ENCODE measurements at regions not wholly inside any gene's neighbourhood (a gene's known extent, or its start where the extent isn't known, plus 50 kb on each side); places are given as distances from the start of the nearest gene placed in this dataset.

GRCh38 chr13:89943139-89943538 lies 1404.3 kb upstream of the MIR17HG start:
- no peak for DNase-seq

- DNase-seq = no peak
Measured at GRCh38 chr13:89950225-89950624, 1397.3 kb upstream of the MIR17HG start.

DNA sequence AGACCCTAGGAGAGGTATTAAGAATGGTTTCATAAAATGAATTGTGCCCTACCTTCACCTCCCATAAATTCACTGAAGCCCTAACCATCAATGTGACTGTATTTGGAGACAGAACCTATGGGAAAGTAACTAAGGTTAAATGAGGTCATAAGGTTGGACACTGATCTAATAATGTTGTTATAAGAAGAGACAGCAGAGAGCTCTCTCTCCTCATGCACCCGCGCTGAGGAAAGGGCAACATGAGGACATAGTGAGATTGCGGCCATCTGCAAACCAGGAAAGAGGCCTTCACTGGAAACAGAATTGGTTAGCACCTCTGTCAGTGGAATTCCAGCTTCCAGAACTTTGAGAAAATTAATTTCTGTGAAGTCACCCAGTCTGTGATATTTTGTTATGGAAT lies 1396.1 kb upstream of the MIR17HG start:
- no peak for DNase-seq

DNA sequence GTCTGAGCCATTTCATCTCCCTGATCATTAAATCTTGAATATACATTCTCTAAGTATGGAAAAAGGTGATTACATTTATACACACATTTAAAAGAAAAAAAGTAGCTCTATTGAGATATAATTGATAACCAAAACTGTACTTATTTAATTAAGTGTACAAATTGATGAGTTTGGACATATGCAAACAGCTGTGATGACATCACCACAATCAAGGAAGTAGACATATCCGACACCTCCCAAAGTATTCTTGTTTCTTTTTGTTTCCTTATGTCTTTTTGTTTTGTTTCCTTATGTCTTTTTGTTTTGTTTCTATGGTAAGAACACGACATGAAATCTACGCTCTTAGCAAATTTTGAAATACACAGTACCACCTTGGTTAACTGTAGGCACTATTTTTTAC lies 1393.9 kb upstream of the MIR17HG start:
- no peak for DNase-seq

- no peak for DNase-seq
Measured at GRCh38 chr13:89955773-89956172, 1391.7 kb upstream of the MIR17HG start.

- no peak for DNase-seq
Measured at GRCh38 chr13:89959074-89959473, 1388.4 kb upstream of the MIR17HG start.

GRCh38 chr13:89965252-89965651 lies 1382.2 kb upstream of the MIR17HG start:
- no peak for DNase-seq

GRCh38 chr13:89966524-89966923 lies 1381.0 kb upstream of the MIR17HG start:
- no peak for DNase-seq

GRCh38 chr13:89967701-89968100 lies 1379.8 kb upstream of the MIR17HG start:
- DNase-seq = no peak

- no peak for DNase-seq
Measured at GRCh38 chr13:89968470-89968869, 1379.0 kb upstream of the MIR17HG start.

DNA sequence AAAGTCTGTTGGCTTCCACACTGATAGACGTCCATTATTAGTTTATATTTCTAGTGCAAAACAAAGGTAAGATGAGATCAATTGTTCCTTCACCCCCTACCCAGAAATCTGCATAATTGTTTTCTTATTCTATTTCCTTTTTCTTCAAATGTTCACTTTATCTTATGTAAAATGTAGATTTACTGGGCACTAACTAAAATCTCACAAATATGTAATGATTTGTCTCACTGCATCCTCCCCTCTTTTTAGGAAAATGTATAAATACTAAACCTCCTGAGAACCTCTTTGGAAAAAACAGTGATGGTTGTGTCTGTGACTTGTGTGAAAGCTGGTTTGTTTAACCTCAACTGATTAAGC lies 1377.2 kb upstream of the MIR17HG start:
- no peak for DNase-seq

DNA sequence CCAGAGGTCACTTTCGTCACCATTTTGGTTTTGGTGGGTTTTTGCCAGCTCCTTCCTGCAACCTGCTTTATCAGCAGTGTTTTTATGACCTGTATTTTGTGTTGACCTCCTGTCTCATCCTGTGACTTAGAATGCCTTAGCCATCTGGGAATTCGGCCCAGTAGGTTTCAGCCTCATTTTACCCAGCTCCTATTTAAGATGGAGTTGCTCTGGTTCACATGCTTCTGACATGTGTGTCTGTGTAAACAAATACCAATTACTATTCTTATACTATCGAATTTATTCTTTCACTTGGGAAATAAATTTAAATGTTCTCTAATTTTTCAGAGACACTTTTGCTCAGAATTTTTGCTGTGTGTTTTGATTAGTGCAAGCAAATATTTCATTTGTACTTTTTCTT lies 1370.3 kb upstream of the MIR17HG start:
- no peak for DNase-seq

GRCh38 chr13:89980896-89981295 lies 1366.6 kb upstream of the MIR17HG start:
- DNase-seq = no peak

DNA sequence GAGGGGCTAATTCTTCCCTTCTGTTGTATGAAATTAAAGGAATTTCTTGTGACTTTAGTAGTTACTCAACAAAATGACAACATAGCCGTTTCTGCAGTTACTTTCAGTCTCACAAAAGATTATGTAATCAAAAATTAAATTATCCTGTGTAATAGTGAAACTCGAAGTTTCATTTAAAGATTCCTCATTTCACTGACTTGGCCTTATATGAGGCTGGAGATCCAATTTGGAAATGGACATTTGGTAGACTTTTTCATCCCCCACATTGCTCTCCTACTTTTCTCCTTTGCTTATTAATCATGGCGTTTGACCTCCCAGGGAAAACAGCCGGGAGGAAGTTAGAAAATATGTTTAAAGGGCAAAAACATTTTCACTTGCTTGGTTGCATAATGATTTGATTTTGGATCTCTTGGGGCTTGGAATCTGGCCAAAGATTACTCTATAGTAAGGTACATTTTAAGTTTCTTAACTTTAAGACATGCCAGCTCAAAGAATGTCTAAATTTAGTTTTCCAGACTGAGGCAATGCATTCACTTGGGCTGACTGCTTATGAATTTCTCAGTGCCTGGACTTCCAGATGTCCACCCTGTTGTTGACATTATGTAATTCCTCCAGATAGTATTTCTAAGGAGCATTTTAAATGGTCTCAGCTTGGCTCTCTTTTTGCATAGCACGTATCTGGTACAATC lies 1364.9 kb upstream of the MIR17HG start:
- DNase-seq = no peak

- no peak for DNase-seq
Measured at GRCh38 chr13:89988206-89988605, 1359.3 kb upstream of the MIR17HG start.

DNA sequence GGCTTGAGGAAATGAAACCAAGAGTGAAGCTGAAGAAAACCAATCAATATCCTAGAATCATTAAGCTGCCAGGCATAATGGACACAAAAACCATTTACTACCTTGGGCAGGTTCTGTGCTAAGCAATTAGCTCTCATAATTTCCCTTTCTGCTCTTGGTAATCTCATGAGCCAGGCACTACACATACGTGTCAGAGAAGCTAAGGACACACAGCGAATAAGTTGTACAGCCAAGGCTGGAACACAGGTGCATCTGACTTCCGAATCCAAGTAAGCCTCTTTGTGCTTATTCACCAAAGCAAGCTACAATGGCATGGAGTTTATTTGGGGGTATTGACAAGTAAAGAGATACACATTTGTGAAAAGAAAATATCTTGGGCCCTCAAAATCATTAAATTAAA lies 1343.9 kb upstream of the MIR17HG start:
- no peak for DNase-seq

GRCh38 chr13:90008707-90009149 lies 1338.8 kb upstream of the MIR17HG start:
- DNase-seq = no peak

DNA sequence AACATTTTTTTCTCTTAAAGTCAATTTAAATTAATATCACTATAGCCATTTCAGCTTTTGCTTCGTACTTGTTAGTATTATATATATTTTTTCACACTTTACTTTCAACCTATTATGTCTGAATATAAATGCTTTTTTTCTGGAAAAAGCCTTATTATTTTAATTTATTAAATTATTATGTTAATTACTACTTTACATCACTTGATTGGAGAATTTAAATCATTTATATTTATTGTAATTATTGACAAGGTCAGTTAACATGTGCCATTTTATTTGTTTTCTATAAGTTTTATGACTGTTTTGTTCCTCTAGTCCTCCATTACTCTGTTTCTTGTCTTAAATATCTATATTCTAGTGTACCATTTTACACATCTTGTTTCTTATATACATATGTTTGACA lies 1333.4 kb upstream of the MIR17HG start:
- no peak for DNase-seq

DNA sequence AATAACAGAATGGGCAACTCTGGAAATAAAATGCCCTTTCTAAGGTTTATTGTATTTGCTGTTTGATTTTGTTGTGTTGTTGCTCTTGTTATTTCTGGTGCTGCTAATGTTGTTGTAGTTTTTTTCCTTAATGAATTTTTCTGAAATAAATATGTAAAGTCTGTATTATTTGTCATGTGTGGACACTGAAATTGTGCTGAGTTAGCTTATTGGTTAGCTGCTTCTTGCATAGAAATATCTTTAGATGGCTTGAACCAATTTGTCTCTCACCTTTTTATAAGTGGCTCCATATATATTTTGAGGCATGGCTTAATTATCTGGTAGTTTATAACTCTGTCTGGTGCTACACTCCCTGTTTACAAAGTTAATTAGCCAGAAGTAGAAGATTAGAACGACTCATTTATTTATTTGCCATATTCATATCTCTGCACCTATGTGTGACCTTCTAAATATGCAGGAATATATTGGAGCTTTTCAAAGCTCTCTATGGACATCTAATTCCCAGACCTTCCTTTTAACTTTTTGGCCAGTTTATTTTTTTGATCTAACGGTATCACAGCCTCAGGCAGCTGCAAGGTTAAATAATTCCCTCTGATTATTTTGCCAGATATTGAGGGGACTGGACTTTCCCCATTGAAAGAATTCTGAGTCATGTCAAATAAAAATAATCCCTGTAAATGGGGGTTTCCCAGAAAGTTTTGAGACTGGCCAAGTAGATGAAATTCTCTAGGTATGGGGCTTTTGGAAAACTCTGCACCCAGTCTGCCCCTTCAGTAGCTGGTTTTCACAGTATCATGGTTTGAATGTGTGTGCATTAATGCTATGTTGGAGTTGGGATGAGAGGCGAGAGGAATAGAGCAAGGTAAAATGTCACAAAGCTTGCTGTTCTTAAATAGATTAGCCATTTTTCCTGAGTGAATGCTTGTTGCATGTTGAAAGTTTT lies 1331.7 kb upstream of the MIR17HG start:
- no peak for DNase-seq

GRCh38 chr13:90016688-90017087 lies 1330.8 kb upstream of the MIR17HG start:
- DNase-seq = no peak

DNA sequence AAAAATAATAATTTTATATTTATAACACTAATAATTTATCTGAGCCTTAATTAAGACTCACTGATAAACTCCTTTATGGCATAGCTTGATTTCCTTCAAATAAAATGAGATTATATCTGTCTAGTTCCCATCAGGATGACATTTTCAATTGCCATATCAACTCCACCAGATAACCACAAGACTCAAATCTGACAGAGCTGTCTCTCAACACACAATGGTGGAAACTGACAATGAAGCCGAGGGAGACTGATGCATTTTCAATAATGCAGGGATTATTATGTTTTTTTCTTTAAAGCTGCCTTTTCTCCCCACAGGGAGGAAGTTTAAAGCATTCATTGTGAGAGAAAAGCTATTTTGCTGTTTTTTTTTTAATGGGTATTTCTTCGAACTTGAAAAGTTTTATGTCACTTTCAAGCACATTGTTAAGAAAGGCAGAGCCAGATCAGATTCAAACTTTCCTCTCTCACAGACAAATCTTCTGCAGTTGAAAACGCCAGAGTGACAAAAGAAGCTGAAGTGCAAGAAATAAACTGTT lies 1326.9 kb upstream of the MIR17HG start:
- no peak for DNase-seq

DNA sequence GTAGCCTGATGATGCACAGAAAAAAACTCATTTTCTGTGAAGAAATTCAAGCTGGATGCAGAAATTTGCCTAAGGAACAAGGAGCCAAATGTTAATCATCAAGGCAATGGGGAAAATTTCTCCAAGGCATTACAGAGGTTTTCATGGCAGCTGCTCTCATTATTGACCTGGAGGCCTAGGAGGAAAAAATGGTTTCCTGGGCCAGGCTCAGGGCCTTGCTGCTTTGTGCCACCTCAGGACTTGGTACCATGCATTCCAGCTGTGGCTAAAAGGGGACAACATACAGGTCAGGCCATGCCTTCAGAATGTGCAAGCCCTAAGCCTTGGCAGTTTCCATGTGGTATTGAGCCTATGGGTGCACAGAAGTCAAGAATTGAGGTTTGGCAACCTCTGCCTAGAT lies 1320.1 kb upstream of the MIR17HG start:
- DNase-seq = no peak

GRCh38 chr13:90032313-90032712 lies 1315.2 kb upstream of the MIR17HG start:
- no peak for DNase-seq
